ENCODE measurements at regions not wholly inside any gene's neighbourhood (a gene's known extent, or its start where the extent isn't known, plus 50 kb on each side); places are given as distances from the start of the nearest gene placed in this dataset.

GRCh38 chr12:68515793-68516192 lies 94.9 kb upstream of the RAP1B start:
- DNase-seq (ENCODE audit: low read depth, low spot score) = no peak
- Mint-ChIP-seq H3K4me1 (no peaks in the 10 kb centered on the region), H3K4me3 (no peak overlapping the region), H3K9me3 (no peaks in the 10 kb centered on the region), H3K27ac (ENCODE audit: unreplicated experiment) (no peak overlapping the region), H3K27me3 (ENCODE audit: low read depth) (no peaks in the 10 kb centered on the region), H3K36me3 (ENCODE audit: low read depth) (no peaks in the 10 kb centered on the region)
- TF ChIP-seq CTCF (conservative IDR thresholded peaks at IDR 0.05) = no peak

- Mint-ChIP-seq H3K4me1 (no peaks in the 10 kb centered on the region), H3K27me3 (ENCODE audit: low read depth) (no peaks in the 10 kb centered on the region), H3K27ac (ENCODE audit: unreplicated experiment) (no peak overlapping the region), H3K9me3 (no peaks in the 10 kb centered on the region), H3K36me3 (ENCODE audit: low read depth) (no peaks in the 10 kb centered on the region), H3K4me3 (no peak overlapping the region)
- DNase-seq (ENCODE audit: low read depth, low spot score) = no peak
- no peak for TF ChIP-seq CTCF (conservative IDR thresholded peaks at IDR 0.05)
These were observed 89.3 kb upstream of the RAP1B start for GRCh38 chr12:68521321-68521839.

- Mint-ChIP-seq H3K4me1 (no peaks in the 10 kb centered on the region), H3K9me3 (no peaks in the 10 kb centered on the region), H3K27ac (ENCODE audit: unreplicated experiment) (no peak overlapping the region), H3K4me3 (no peak overlapping the region), H3K27me3 (ENCODE audit: low read depth) (no peaks in the 10 kb centered on the region), H3K36me3 (ENCODE audit: low read depth) (no peaks in the 10 kb centered on the region)
- no peak for TF ChIP-seq CTCF (conservative IDR thresholded peaks at IDR 0.05)
- no peak for DNase-seq (ENCODE audit: low read depth, low spot score)
These were observed 88.7 kb upstream of the RAP1B start for GRCh38 chr12:68521848-68522502.

- Mint-ChIP-seq H3K27ac (ENCODE audit: unreplicated experiment) (no peak overlapping the region), H3K4me1 (no peaks in the 10 kb centered on the region), H3K9me3 (no peaks in the 10 kb centered on the region), H3K36me3 (ENCODE audit: low read depth) (no peaks in the 10 kb centered on the region), H3K27me3 (ENCODE audit: low read depth) (no peaks in the 10 kb centered on the region), H3K4me3 (no peak overlapping the region)
- DNase-seq (ENCODE audit: low read depth, low spot score) = no peak
- no peak for TF ChIP-seq CTCF (conservative IDR thresholded peaks at IDR 0.05)
These were observed 81.2 kb upstream of the RAP1B start for GRCh38 chr12:68529466-68529865.

GRCh38 chr12:68529869-68530268 lies 80.8 kb upstream of the RAP1B start:
- no peak for DNase-seq (ENCODE audit: low read depth, low spot score)
- Mint-ChIP-seq H3K27ac (ENCODE audit: unreplicated experiment) (no peak overlapping the region), H3K4me3 (no peak overlapping the region), H3K4me1 (no peaks in the 10 kb centered on the region), H3K27me3 (ENCODE audit: low read depth) (no peaks in the 10 kb centered on the region), H3K36me3 (ENCODE audit: low read depth) (no peaks in the 10 kb centered on the region), H3K9me3 (no peaks in the 10 kb centered on the region)
- no peak for TF ChIP-seq CTCF (conservative IDR thresholded peaks at IDR 0.05)
